OCI-LY7 (cell line): ENCODE measurements at regions not wholly inside any gene's neighbourhood (a gene's known extent, or its start where the extent isn't known, plus 50 kb on each side); places are given as distances from the start of the nearest gene placed in this dataset.

ENCODE experiments used
- BruUV-seq: library from RNA; stranded (reverse); fragments of 400-500 nt; replicated peaks from 2 replicates; lab custom pipeline; 2021; lab: Mats Ljungman, UMichigan
- CTCF ChIA-PET: fragments of 300-600 bp; sonication (Branson Sonifier 250); formaldehyde crosslinking; loops from one replicate; lab custom pipeline; 2022; ENCODE audit warnings: antibody characterized with exemption; ENCODE audit not compliant: unreplicated experiment; lab: Charles Lee
- POLR2A ChIA-PET: fragments of 300-600 bp; sonication (Branson Sonifier 250); formaldehyde crosslinking; loops from one replicate; lab custom pipeline; 2022; ENCODE audit warnings: antibody characterized with exemption; lab: Charles Lee
- DNase-seq: peaks from one replicate; pipeline ENCODE4 v3.0.0-alpha.2; 2015; ENCODE audit warnings: low spot score
- H2AFZ ChIP-seq: fragments of 200-600 bp; sonication (generic), shearing (Covaris generic); 2 replicates; pipeline ENCODE4 v1.6.1; 2014; ENCODE audit warnings: mild to moderate bottlenecking, antibody characterized with exemption, low read length, moderate library complexity
- H3K27ac ChIP-seq: fragments of 200-600 bp; sonication (generic); 2 replicates; pipeline ENCODE4 v1.5.1; 2014; ENCODE audit warnings: mixed run types, low read depth, mild to moderate bottlenecking, moderate library complexity, low read length, inconsistent platforms; ENCODE audit not compliant: poor library complexity, severe bottlenecking
- H3K36me3 ChIP-seq: fragments of 200-600 bp; sonication (generic); 2 replicates; pipeline ENCODE4 v1.6.1; 2014; ENCODE audit warnings: mild to moderate bottlenecking, antibody characterized with exemption, low read length, moderate library complexity, mixed read lengths; ENCODE audit not compliant: insufficient read depth
- H3K4me1 ChIP-seq: fragments of 200-600 bp; sonication (generic); 2 replicates; pipeline ENCODE4 v1.5.1; 2014; ENCODE audit warnings: mild to moderate bottlenecking, low read length; ENCODE audit not compliant: insufficient read depth, poor library complexity, severe bottlenecking
- H3K4me2 ChIP-seq: fragments of 200-600 bp; sonication (generic); 2 replicates; pipeline ENCODE4 v1.6.1; 2014; ENCODE audit warnings: mild to moderate bottlenecking, low read length
- H3K4me3 ChIP-seq: fragments of 200-600 bp; sonication (generic); 2 replicates; pipeline ENCODE4 v1.5.1; 2014; ENCODE audit warnings: mild to moderate bottlenecking, low read depth, low read length; ENCODE audit not compliant: poor library complexity, severe bottlenecking
- H3K79me2 ChIP-seq: fragments of 200-600 bp; sonication (generic); 2 replicates; pipeline ENCODE4 v1.6.1; 2016; ENCODE audit warnings: low read depth, mild to moderate bottlenecking, low read length, moderate library complexity, mixed read lengths; ENCODE audit not compliant: insufficient read depth
- H3K9me2 ChIP-seq: fragments of 200-600 bp; sonication (generic); 2 replicates; pipeline ENCODE4 v1.6.1; 2016; ENCODE audit warnings: mild to moderate bottlenecking, low read length, mixed read lengths; ENCODE audit not compliant: insufficient read depth
- H3K9me3 ChIP-seq: fragments of 200-600 bp; sonication (generic); 2 replicates; pipeline ENCODE4 v1.6.1; 2014; ENCODE audit warnings: mild to moderate bottlenecking, mixed run types, low read length, mixed read lengths
- H4K20me1 ChIP-seq: fragments of 200-600 bp; sonication (generic); 2 replicates; pipeline ENCODE4 v1.6.1; 2014; ENCODE audit warnings: mild to moderate bottlenecking, antibody characterized with exemption, low read length, moderate library complexity, mixed read lengths; ENCODE audit not compliant: insufficient read depth
- CTCF ChIP-seq: fragments of 200-600 bp; sonication (generic); conservative IDR thresholded peaks from 2 replicates; pipeline ENCODE4 v1.5.1; 2014; ENCODE audit warnings: mild to moderate bottlenecking, antibody characterized with exemption, low read length, moderate library complexity, mixed read lengths
- EZH2phosphoT487 ChIP-seq: fragments of 200-600 bp; sonication (generic); IDR thresholded peaks from 2 replicates; pipeline ENCODE4 v1.6.1; 2018; ENCODE audit warnings: low read depth, borderline replicate concordance, mild to moderate bottlenecking, mixed run types, antibody characterized with exemption, low read length, moderate library complexity, mixed read lengths
- intact Hi-C: fragments of 100-400 bp; cut with micrococcal nuclease; formaldehyde crosslinking; loops from one replicate; pipeline ENCODE4 v1.10.0; 2022; ENCODE audit not compliant: unreplicated experiment

- ChIA-PET POLR2A (no interaction called here), CTCF (no interaction called here)
- no peak overlapping the region for H3K27ac ChIP-seq
- H2AFZ ChIP-seq: no peak overlapping the region
- DNase-seq: no peak
- BruUV-seq: no TSS peak
- H3K36me3 ChIP-seq: no peaks in the 10 kb centered on the region
- no peaks in the 10 kb centered on the region for H4K20me1 ChIP-seq
- H3K4me1 ChIP-seq: no peaks in the 10 kb centered on the region
- no peaks in the 10 kb centered on the region for H3K9me2 ChIP-seq
- no peaks in the 10 kb centered on the region for H3K79me2 ChIP-seq
- TF ChIP-seq EZH2phosphoT487: no peak
- no peak for TF ChIP-seq CTCF
- H3K4me3 ChIP-seq: no peak overlapping the region
- no peaks in the 10 kb centered on the region for H3K9me3 ChIP-seq
- H3K4me2 ChIP-seq: no peak overlapping the region
- intact Hi-C loops: no loop called here
Observed at GRCh38 chr1:69363236-69363635, 204.5 kb upstream of the LRRC7 start.

- no peak for TF ChIP-seq CTCF
- TF ChIP-seq EZH2phosphoT487: no peak
- BruUV-seq: no TSS peak
- H4K20me1 ChIP-seq: no peaks in the 10 kb centered on the region
Observed at GRCh38 chr1:69373520-69373919, 194.2 kb upstream of the LRRC7 start.

GRCh38 chr1:69376408-69376807 lies 191.3 kb upstream of the LRRC7 start:
- Histone ChIP-seq H3K36me3 (no peaks in the 10 kb centered on the region), H3K79me2 (no peaks in the 10 kb centered on the region), H3K4me1 (no peaks in the 10 kb centered on the region), H3K27ac (no peak overlapping the region), H2AFZ (no peak overlapping the region), H3K9me2 (no peaks in the 10 kb centered on the region), H3K4me2 (no peak overlapping the region), H3K4me3 (no peak overlapping the region), H3K9me3 (no peaks in the 10 kb centered on the region), H4K20me1 (no peaks in the 10 kb centered on the region)
- DNase-seq: no peak
- ChIA-PET CTCF (no interaction called here), POLR2A (interaction anchor here (0.6 to 0.7 kb wide), 2 partner anchors 9 to 33 kb away, joined by 3 read pairs; no protein-coding TSS in a partner anchor)
- intact Hi-C loops: no loop called here
- TF ChIP-seq CTCF: no peak
- no peak for TF ChIP-seq EZH2phosphoT487
- no TSS peak for BruUV-seq

More at GRCh38 chr1:69373520-69373919, 194.2 kb upstream of the LRRC7 start:
- Histone ChIP-seq H3K79me2 (no peaks in the 10 kb centered on the region), H3K4me3 (no peak overlapping the region), H3K27ac (no peak overlapping the region), H3K36me3 (no peaks in the 10 kb centered on the region), H3K9me3 (no peaks in the 10 kb centered on the region), H3K9me2 (no peaks in the 10 kb centered on the region), H3K4me1 (no peaks in the 10 kb centered on the region), H3K4me2 (no peak overlapping the region), H2AFZ (no peak overlapping the region)
- POLR2A ChIA-PET: interaction anchor here (0.6 kb wide), 1 partner anchor 159 kb away, joined by 3 read pairs; no protein-coding TSS in a partner anchor
- no peak for DNase-seq
- intact Hi-C loops: no loop called here
- CTCF ChIA-PET: no interaction called here
